ENCODE measurements at regions not wholly inside any gene's neighbourhood (a gene's known extent, or its start where the extent isn't known, plus 50 kb on each side); places are given as distances from the start of the nearest gene placed in this dataset.

DNA sequence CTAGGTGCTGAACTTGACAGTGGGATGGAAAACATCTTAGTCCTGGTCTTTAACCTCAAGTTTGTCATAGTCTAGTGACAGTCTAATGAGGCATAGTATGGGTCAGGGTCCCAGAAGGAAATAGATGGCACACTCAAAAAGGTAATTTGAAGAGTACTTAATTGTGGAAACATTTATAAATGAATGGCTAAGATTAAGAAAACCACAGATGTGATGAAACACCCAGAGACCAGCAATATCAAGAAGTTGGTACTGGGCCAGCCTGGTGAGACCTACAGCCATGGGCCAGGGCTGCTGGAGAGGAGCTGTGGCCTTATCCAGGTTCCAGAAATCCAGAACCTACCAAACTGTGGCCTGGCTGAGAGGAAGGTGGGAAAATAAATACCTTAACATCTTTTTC is 93.5 kb upstream of the ATG10 start:
- CTCF ChIA-PET: no interaction called here
- no peak for DNase-seq
- Mint-ChIP-seq H3K4me3 (ENCODE audit: low read depth, unreplicated experiment) (no peak overlapping the region), H3K36me3 (ENCODE audit: insufficient read depth, unreplicated experiment) (no peaks in the 10 kb centered on the region), H3K4me1 (ENCODE audit: low read depth, unreplicated experiment) (no peaks in the 10 kb centered on the region), H3K27me3 (ENCODE audit: unreplicated experiment) (peaks cover 41% of the 10 kb centered on the region), H3K9me3 (ENCODE audit: low read depth, unreplicated experiment) (no peaks in the 10 kb centered on the region), H3K27ac (ENCODE audit: unreplicated experiment) (no peak overlapping the region)
- no TSS peak for BruUV-seq (replicated peaks)
- no peak for TF ChIP-seq CTCF (IDR thresholded peaks at IDR 0.05; ENCODE audit: unreplicated experiment)
- intact Hi-C loops (cut with micrococcal nuclease; ENCODE audit: unreplicated experiment): no loop called here

GRCh38 chr5:81866994-81867393 is 104.8 kb upstream of the ATG10 start:
- intact Hi-C loops (cut with micrococcal nuclease; ENCODE audit: unreplicated experiment): no loop called here
- no peak for DNase-seq
- Mint-ChIP-seq H3K4me1 (ENCODE audit: low read depth, unreplicated experiment) (no peaks in the 10 kb centered on the region), H3K27ac (ENCODE audit: unreplicated experiment) (no peak overlapping the region), H3K27me3 (ENCODE audit: unreplicated experiment) (no peaks in the 10 kb centered on the region), H3K4me3 (ENCODE audit: low read depth, unreplicated experiment) (no peak overlapping the region), H3K9me3 (ENCODE audit: low read depth, unreplicated experiment) (no peaks in the 10 kb centered on the region), H3K36me3 (ENCODE audit: insufficient read depth, unreplicated experiment) (no peaks in the 10 kb centered on the region)
- no TSS peak for BruUV-seq (replicated peaks)
- no peak for TF ChIP-seq CTCF (IDR thresholded peaks at IDR 0.05; ENCODE audit: unreplicated experiment)
- CTCF ChIA-PET: interaction anchor here (0.6 kb wide), 1 partner anchor 15 kb away, joined by 3 read pairs; no protein-coding TSS in a partner anchor

- no peaks in the 10 kb centered on the region for H3K9me3 Mint-ChIP-seq (ENCODE audit: low read depth, unreplicated experiment)
- H3K36me3 Mint-ChIP-seq (ENCODE audit: insufficient read depth, unreplicated experiment): peaks cover 8% of the 10 kb centered on the region
- no peak overlapping the region for H3K27ac Mint-ChIP-seq (ENCODE audit: unreplicated experiment)
- CTCF ChIA-PET: no interaction called here
- intact Hi-C loops (cut with micrococcal nuclease; ENCODE audit: unreplicated experiment): no loop called here
- no peak overlapping the region for H3K4me3 Mint-ChIP-seq (ENCODE audit: low read depth, unreplicated experiment)
- no peak for DNase-seq
- no peaks in the 10 kb centered on the region for H3K27me3 Mint-ChIP-seq (ENCODE audit: unreplicated experiment)
- no peak for TF ChIP-seq CTCF (IDR thresholded peaks at IDR 0.05; ENCODE audit: unreplicated experiment)
- BruUV-seq (replicated peaks): no TSS peak
- H3K4me1 Mint-ChIP-seq (ENCODE audit: low read depth, unreplicated experiment): peaks cover 12% of the 10 kb centered on the region
These were observed 109.9 kb upstream of the SSBP2 start for GRCh38 chr5:81860778-81861177.

DNA sequence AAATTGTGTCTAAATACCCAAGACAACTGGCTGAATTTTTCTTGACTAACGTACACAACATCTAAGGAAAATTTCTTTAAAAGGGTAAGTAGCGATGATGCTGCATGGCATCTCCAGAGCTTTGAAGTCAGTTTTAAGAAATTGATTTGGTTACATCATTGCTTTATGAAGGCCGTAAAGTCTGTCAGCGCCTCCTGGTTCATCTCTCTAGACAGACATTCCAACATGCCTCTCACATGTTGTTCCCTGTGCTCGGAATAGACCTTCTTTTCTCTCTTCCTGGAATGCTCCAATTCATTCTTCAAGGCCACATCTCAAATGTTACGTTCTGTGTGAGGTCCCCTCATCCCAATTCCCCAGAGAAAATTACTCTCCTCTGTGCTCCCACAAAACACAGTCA is 108.7 kb upstream of the SSBP2 start:
- H3K4me3 Mint-ChIP-seq (ENCODE audit: low read depth, unreplicated experiment): no peak overlapping the region
- H3K27ac Mint-ChIP-seq (ENCODE audit: unreplicated experiment): no peak overlapping the region
- no TSS peak for BruUV-seq (replicated peaks)
- H3K36me3 Mint-ChIP-seq (ENCODE audit: insufficient read depth, unreplicated experiment): peaks cover 8% of the 10 kb centered on the region
- no peaks in the 10 kb centered on the region for H3K9me3 Mint-ChIP-seq (ENCODE audit: low read depth, unreplicated experiment)
- CTCF ChIA-PET: no interaction called here
- TF ChIP-seq CTCF (IDR thresholded peaks at IDR 0.05; ENCODE audit: unreplicated experiment): no peak
- no peaks in the 10 kb centered on the region for H3K27me3 Mint-ChIP-seq (ENCODE audit: unreplicated experiment)
- intact Hi-C loops (cut with micrococcal nuclease; ENCODE audit: unreplicated experiment): loop anchor here (5.0 to 10.0 kb wide), 2 partner anchors 115 to 432 kb away; partner anchors contain the start of gene ATG10
- DNase-seq: no peak
- peaks cover 12% of the 10 kb centered on the region for H3K4me1 Mint-ChIP-seq (ENCODE audit: low read depth, unreplicated experiment)

Data from Calu3 (cell line).